A673 (cell line): ENCODE measurements at regions not wholly inside any gene's neighbourhood (a gene's known extent, or its start where the extent isn't known, plus 50 kb on each side); places are given as distances from the start of the nearest gene placed in this dataset.
"Not testable (repeated sequence)": the region's sequence is repeated elsewhere in the genome, so short reads cannot be mapped to it uniquely, and the experiment has no call there.

ENCODE experiments used
- EZH2 ChIP-seq: fragments of 200-600 bp; sonication (generic); IDR thresholded peaks from 2 replicates; pipeline ENCODE4 v1.6.1; 2017; ENCODE audit warnings: borderline replicate concordance, low read depth, mild to moderate bottlenecking, mixed read lengths, antibody characterized with exemption, low read length; ENCODE audit not compliant: poor library complexity, severe bottlenecking
- TF ChIP-seq, protein P1 (sequence below): fragments of 300-800, 200-600 bp; sonication (generic); conservative IDR thresholded peaks from 2 replicates; pipeline ENCODE4 v1.5.1; 2017; ENCODE audit warnings: low read depth, mild to moderate bottlenecking, antibody characterized with exemption, low read length, moderate library complexity, mixed read lengths

DNA sequence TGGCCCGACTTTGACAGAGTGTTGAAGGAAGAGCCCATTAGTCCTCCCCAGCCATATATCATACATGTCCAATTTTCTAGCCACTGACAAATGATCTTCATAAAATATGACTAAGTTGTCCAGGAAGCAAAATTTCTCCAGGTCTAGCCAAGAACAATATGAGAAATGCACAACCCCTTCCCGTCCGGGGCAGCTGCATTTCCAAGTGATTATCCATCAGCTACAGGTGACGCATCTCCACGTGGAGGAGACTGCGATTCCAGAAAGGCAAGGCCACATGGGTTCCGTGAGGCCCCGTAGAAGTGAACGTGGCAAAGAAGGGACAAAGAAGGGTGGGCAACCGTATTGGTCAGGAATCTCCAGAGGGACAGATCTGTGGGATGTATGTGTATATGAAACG lies 118.6 kb downstream of the ATP6V0E2 start:
- TF ChIP-seq, protein P1, sequence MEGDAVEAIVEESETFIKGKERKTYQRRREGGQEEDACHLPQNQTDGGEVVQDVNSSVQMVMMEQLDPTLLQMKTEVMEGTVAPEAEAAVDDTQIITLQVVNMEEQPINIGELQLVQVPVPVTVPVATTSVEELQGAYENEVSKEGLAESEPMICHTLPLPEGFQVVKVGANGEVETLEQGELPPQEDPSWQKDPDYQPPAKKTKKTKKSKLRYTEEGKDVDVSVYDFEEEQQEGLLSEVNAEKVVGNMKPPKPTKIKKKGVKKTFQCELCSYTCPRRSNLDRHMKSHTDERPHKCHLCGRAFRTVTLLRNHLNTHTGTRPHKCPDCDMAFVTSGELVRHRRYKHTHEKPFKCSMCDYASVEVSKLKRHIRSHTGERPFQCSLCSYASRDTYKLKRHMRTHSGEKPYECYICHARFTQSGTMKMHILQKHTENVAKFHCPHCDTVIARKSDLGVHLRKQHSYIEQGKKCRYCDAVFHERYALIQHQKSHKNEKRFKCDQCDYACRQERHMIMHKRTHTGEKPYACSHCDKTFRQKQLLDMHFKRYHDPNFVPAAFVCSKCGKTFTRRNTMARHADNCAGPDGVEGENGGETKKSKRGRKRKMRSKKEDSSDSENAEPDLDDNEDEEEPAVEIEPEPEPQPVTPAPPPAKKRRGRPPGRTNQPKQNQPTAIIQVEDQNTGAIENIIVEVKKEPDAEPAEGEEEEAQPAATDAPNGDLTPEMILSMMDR, result not testable (repeated sequence)
- TF ChIP-seq EZH2, result not testable (repeated sequence)
